LNCaP clone FGC (cell line): ENCODE measurements at regions not wholly inside any gene's neighbourhood (a gene's known extent, or its start where the extent isn't known, plus 50 kb on each side); places are given as distances from the start of the nearest gene placed in this dataset.

Experiments used
- DNase-seq: peaks from one replicate; pipeline ENCODE4 v3.0.0-alpha.2; 2011; ENCODE audit warnings: low read depth
- H3K4me3 ChIP-seq: 2 replicates; pipeline ENCODE4 v1.5.1; 2011; ENCODE audit warnings: mild to moderate bottlenecking, low read depth, low read length, control low read depth
- CTCF ChIP-seq: IDR thresholded peaks from 2 replicates; pipeline ENCODE4 v1.5.1; 2012; ENCODE audit warnings: mild to moderate bottlenecking; ENCODE audit not compliant: control insufficient read depth, insufficient read depth; ENCODE audit errors: extremely low read depth

- no peak overlapping the region for H3K4me3 ChIP-seq
- no peak for TF ChIP-seq CTCF
- DNase-seq: no peak
Measured at GRCh38 chr6:11653028-11653583, 115.6 kb downstream of the TMEM170B start.

- no peak for DNase-seq
- H3K4me3 ChIP-seq: no peak overlapping the region
- TF ChIP-seq CTCF: no peak
Measured at GRCh38 chr6:11654876-11655275, 117.3 kb downstream of the TMEM170B start.

- DNase-seq: no peak
- no peak for TF ChIP-seq CTCF
- H3K4me3 ChIP-seq: no peak overlapping the region
Measured at GRCh38 chr6:11656491-11656890, 118.9 kb downstream of the TMEM170B start.

- no peak for TF ChIP-seq CTCF
- DNase-seq: no peak
- no peak overlapping the region for H3K4me3 ChIP-seq
Measured at GRCh38 chr6:11659757-11660156, 118.8 kb downstream of the ADTRP start.

- no peak overlapping the region for H3K4me3 ChIP-seq
- TF ChIP-seq CTCF: no peak
- DNase-seq: no peak
Measured at GRCh38 chr6:11662323-11662722, 116.3 kb downstream of the ADTRP start.

GRCh38 chr6:11663519-11663918 lies 115.1 kb downstream of the ADTRP start:
- no peak for DNase-seq
- TF ChIP-seq CTCF: no peak
- H3K4me3 ChIP-seq: no peak overlapping the region
